ENCODE measurements at regions not wholly inside any gene's neighbourhood (a gene's known extent, or its start where the extent isn't known, plus 50 kb on each side); places are given as distances from the start of the nearest gene placed in this dataset.

GRCh38 chr4:12221031-12221430 is 792.3 kb upstream of the HS3ST1 start (continued):
- TF ChIP-seq, protein P1, sequence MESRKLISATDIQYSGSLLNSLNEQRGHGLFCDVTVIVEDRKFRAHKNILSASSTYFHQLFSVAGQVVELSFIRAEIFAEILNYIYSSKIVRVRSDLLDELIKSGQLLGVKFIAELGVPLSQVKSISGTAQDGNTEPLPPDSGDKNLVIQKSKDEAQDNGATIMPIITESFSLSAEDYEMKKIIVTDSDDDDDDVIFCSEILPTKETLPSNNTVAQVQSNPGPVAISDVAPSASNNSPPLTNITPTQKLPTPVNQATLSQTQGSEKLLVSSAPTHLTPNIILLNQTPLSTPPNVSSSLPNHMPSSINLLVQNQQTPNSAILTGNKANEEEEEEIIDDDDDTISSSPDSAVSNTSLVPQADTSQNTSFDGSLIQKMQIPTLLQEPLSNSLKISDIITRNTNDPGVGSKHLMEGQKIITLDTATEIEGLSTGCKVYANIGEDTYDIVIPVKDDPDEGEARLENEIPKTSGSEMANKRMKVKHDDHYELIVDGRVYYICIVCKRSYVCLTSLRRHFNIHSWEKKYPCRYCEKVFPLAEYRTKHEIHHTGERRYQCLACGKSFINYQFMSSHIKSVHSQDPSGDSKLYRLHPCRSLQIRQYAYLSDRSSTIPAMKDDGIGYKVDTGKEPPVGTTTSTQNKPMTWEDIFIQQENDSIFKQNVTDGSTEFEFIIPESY (IDR thresholded peaks at IDR 0.05; ENCODE audit: borderline replicate concordance, low read depth): no peak
- no peak for TF ChIP-seq TAF1 (IDR thresholded peaks at IDR 0.05; ENCODE audit: borderline replicate concordance, low read depth, low read length)
- no peak for TF ChIP-seq GATA2 (CRISPR knock-in tag; IDR thresholded peaks at IDR 0.05)
- no peak for TF ChIP-seq POLR2AphosphoS5 (IDR thresholded peaks at IDR 0.05; ENCODE audit: low read depth, low read length)
- no peak for TF ChIP-seq EZH2phosphoT487 (IDR thresholded peaks at IDR 0.05; ENCODE audit: borderline replicate concordance, low read depth)
- TF ChIP-seq CHD2 (IDR thresholded peaks at IDR 0.05; ENCODE audit: low read length, partially characterized antibody): no peak
- TF ChIP-seq PBX3 (IDR thresholded peaks at IDR 0.05): no peak
- TF ChIP-seq, protein P2, sequence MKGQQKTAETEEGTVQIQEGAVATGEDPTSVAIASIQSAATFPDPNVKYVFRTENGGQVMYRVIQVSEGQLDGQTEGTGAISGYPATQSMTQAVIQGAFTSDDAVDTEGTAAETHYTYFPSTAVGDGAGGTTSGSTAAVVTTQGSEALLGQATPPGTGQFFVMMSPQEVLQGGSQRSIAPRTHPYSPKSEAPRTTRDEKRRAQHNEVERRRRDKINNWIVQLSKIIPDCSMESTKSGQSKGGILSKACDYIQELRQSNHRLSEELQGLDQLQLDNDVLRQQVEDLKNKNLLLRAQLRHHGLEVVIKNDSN (IDR thresholded peaks at IDR 0.05; ENCODE audit: borderline replicate concordance, low read depth): no peak
- TF ChIP-seq FOSL2 (IDR thresholded peaks at IDR 0.05; ENCODE audit: borderline replicate concordance, low read depth): no peak
- no peak for TF ChIP-seq SIN3A (IDR thresholded peaks at IDR 0.05; ENCODE audit: borderline replicate concordance, low read depth, low read length)
- TF ChIP-seq REST (IDR thresholded peaks at IDR 0.05; ENCODE audit: low read depth, low read length): no peak
- no peak for TF ChIP-seq IRF3 (IDR thresholded peaks at IDR 0.05; ENCODE audit: low read depth, low read length)
